ENCODE measurements at regions not wholly inside any gene's neighbourhood (a gene's known extent, or its start where the extent isn't known, plus 50 kb on each side); places are given as distances from the start of the nearest gene placed in this dataset.

GRCh38 chr13:22001336-22001735 is 330.5 kb downstream of the FGF9 start:
- no peak for TF ChIP-seq CTCF (optimal IDR thresholded peaks at IDR 0.05 in 1 of 3, IDR thresholded peaks at IDR 0.05 in 1 of 3, conservative IDR thresholded peaks at IDR 0.05 in 1 of 3; ENCODE audit: extremely low read depth in 1 of 3, insufficient read depth in 2 of 3, low read length in 3 of 3)
- no peak for TF ChIP-seq EZH2 (IDR thresholded peaks at IDR 0.05; ENCODE audit: low read length)

Data from keratinocyte (primary cell).